Renal cortical epithelial cell (primary cell): ENCODE measurements at regions not wholly inside any gene's neighbourhood (a gene's known extent, or its start where the extent isn't known, plus 50 kb on each side); places are given as distances from the start of the nearest gene placed in this dataset.
A peak's percentile ranks its signal among the peaks of the same experiment; 100 is the strongest.
"Not testable (repeated sequence)": the region's sequence is repeated elsewhere in the genome, so short reads cannot be mapped to it uniquely, and the experiment has no call there.

Experiments
- DNase-seq: peaks from one replicate; pipeline ENCODE4 v3.0.0-alpha.2; 2011; ENCODE audit warnings: low read depth

DNA sequence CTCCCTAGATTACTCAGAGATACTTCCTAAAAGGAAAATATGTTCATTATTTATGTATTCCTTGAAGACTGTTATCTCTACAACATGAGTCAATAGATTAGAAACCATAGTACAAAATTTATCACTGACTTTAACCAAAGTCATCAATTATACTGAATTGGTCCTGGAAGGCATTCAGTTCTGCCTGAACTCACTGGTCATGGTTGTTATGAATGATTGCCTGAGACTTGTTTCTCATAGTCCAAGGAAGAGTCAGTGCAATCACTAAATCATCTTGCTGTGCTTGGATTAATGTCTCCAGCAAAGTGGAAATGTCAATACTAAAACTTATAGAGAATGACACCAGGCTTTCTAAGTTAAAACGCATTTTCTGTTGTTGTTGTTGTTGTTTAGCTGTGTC lies 878.6 kb upstream of the MANEA start:
- no peak for DNase-seq

GRCh38 chr6:94687255-94687654 lies 890.1 kb upstream of the MANEA start:
- not testable (repeated sequence) for DNase-seq

- DNase-seq: no peak
Measured at GRCh38 chr6:94683409-94683808, 893.9 kb upstream of the MANEA start.

DNA sequence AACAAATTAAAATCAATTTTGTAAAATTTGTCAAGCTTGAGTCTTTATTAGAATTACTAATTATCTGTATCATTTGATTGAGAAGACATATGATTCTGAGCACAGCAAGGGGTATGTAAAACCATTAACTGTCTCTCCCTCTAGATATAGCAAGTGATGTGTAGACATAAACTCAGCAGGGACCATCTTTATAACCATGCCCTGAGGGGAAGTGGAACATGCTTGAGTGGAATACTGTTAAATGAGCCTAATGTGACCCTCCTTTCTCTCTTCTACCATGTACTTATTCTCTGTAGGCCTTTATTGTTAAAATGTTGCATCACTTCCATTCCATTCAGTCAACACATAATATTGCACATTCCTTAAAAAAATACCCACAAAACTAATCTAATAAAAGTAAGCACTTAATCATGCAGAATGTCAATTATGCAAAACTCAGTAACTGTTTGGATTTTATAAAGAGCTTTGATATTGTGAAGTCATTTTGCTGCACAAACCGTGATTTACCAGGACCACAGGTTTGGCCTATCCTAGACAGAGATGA lies 896.6 kb upstream of the MANEA start:
- no peak for DNase-seq

GRCh38 chr6:94673251-94673650 lies 904.1 kb upstream of the MANEA start:
- DNase-seq: no peak

- no peak for DNase-seq
Measured at GRCh38 chr6:94670017-94670416, 907.3 kb upstream of the MANEA start.

DNA sequence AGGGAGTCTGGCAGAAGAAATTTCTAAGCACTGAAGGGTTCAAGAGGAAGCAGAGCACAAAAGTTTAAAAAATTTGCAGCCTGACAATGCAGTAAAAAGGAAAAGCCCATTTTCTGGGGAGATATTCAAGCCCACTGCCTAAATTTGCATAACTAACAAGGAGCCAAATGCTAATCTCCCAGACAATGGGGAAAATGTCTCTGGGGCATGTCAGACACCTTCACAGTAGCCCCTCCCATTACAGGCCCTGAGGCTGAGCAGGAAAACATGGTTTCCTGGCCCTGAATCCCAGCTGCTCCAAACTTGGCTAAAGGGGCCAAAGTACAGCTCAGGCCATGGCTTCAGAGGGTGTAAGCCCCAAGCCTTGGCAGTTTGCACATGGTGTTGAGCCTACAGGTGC lies 908.5 kb upstream of the MANEA start:
- DNase-seq: no peak

DNA sequence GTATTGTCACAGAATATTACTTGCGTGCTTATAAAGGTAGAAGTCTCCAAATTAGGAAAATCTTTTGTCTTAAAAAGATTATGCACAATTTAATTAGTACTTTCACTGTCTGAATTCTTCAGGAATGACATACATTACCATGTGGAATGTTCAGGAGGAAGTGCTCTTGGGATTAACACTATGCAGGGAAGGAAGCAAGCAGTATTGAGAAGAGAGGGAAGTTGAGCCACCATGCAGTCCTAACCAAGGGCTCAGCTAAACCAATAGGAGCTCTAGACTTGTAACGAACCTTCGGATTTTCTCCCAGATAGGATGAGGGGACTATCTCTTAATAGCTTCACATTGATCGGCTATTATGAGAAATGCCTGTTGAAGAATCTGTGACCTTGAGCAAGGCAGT lies 918.4 kb upstream of the MANEA start:
- DNase-seq: no peak

DNA sequence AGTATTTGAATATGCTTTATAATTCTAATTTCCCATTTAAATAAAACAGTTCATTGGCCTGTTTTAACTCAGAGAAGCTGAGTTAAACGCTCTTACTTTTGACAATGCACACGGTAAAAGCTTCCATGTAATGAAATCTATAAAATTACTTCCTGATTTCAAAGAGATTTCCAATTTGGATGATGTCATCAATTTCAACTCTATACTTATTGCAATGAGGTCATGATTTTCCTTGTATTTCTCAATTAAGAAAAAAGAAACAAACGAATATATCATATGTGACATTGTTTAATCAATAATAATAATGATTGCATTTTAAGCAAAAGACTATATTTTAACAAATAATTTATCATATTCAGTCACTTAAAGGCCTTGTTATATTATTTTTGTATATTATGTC lies 926.1 kb upstream of the MANEA start:
- DNase-seq: no peak

GRCh38 chr6:94645191-94645590 lies 932.1 kb upstream of the MANEA start:
- DNase-seq: no peak

DNA sequence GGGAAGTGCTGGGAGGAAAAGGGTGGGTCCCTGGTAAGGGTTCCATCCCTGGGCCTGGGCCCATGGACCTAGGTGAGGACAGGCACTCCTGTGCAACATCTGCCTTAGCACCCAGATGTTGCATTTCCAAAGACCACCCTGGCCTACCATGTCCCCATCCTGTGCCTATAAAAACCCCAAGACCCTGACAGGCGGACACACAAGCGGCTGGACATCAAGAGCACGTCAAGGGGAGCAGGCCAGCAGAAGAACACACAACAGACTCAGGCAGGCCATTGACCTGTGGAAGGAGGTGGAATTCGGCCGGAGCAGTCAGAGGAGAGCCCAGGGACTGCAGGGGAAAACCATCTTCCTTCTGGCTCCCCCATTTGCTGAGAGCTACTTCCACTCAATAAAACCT lies 937.8 kb upstream of the MANEA start:
- no peak for DNase-seq

DNA sequence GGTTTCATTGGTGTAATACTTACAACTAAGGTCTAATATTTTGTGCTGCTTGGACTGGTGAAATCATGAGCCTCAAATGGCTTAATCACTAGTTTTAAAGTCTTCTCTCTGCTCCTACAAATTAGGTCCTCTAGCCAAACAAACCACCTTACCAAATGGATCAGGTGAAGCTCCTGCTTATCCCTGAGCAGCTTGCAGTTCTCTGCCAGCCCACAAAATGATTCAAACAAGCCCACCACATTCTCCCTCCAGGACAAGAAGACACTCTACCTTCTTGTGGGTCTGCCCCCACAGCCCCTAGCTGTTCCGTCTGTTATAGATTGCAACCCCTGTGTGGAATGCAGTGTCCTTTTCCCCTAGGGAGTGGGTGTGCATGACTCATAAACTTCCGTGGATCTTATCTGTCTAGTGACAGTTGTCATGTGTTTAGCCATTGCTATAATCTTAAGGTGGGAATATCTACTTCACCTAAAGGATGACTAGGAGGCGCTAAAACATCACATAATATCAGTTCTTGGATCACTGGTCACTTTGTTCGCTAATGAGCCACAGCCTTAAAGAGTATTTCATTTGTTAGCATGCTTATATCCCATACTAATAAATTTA lies 940.5 kb upstream of the MANEA start:
- peak; percentile 19 for DNase-seq

DNA sequence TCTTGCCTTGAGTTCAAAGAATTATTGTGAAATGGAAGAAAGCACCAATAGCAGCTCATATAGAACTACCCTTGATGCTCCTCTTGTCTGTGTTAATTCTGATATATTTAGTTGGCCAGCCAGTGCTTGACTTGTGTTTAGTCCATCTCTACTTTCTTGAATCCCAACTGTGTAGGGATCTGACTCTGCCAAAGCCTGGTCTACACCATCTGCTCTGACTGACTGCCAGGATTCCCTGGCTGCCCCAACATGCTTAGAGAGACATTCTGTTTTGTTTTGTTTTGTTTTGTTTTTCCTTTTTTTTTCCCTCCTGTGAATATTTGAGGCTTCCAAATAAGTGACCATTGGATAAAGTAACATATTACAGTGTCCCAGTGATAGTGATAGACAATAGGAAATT lies 953.7 kb upstream of the MANEA start:
- DNase-seq: no peak

DNA sequence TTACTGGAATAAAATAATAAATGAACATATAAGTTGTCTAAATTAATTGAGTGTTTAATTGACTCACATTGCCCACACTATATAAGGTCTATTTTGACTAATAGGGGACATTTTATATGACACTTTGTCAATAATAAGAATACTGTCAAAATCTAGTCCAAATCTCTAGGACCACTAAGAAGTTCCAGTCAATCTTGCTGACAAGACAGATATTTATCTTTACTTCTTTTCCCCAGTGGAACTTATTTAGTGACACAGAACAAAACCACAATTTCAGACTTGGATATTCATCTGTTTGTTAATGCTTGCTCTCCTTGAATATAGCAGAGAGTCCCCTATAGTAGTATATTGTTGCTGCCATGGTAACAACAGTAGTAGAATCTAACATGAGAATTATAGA lies 954.6 kb upstream of the MANEA start:
- DNase-seq: no peak

GRCh38 chr6:94600636-94601035 lies 976.7 kb upstream of the MANEA start:
- DNase-seq: no peak

GRCh38 chr6:94597487-94597886 lies 979.8 kb upstream of the MANEA start:
- DNase-seq: no peak

- DNase-seq: no peak
Measured at GRCh38 chr6:94590416-94590815, 986.9 kb upstream of the MANEA start.

DNA sequence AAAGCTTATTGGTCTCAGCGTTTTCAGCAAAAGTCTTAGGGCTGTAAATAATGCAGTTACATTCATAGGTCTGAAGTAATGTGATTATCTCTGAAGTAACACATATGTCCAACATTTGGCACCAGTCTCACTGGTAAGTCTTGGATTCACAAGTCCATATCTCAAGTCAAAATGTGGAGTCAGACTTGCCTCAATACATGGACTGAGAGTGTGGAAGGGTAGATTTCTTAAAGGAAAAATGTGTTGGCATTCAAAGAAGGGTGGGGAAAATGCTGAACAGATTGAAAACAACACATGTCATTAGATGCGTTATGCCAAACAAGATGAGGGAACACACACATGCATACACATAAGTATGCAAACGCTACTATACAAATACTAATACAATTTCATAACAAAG lies 989.0 kb upstream of the MANEA start:
- DNase-seq: no peak

DNA sequence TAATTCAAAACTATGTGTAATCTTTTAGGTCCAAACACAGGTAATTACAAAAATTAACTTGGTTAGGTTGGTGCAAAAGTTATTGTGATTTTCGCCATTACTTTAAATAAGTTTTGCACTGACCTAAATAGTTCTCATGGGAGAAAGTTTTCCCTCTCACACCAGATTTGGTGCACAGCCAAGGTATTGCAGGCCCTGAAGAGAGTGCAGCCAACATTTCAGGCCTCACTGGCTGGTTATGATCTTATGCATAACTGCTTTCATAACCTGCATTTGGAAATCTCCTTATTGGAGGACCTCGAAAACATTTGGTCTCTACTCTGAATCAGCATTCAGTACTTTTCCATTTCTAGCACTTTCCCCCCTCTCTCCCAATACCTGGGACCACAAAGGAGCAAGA lies 993.1 kb upstream of the MANEA start:
- no peak for DNase-seq

GRCh38 chr6:94570581-94570980 lies 1006.8 kb upstream of the MANEA start:
- no peak for DNase-seq

- no peak for DNase-seq
Measured at GRCh38 chr6:94562846-94563245, 1014.5 kb upstream of the MANEA start.

DNA sequence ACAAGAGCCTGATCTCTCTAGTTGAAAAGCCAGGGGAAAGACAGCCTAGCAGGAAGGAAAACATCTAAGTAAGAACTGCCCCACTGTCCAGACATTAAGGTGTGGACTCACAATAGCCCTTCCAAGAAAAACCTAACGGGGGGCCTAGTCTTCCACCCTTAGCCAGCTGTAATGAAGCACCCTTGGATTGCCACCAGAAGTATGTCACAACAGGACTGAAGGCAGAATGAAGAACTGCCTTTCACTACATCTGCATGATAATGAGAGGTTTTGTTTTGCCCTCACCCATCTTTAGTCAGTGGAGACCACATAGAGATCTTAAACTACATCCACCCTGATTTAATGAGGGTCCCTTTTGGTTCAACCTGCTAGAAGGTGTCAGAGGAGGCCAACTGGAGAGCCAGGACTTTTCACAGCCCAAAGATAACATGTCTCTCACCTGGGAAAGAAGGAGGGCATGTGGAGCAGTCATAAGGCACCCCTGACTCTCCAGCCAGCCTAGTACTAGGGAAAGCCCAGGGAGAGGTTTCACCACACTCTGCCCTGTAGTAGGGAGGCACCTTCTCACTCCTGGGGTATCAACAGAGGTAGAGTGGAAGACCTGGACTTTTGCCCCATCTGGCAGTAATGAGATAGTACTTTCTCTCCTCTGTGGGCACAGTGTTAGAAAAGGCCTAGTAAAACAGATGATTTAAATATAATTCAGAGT lies 1017.4 kb upstream of the MANEA start:
- DNase-seq: no peak

DNA sequence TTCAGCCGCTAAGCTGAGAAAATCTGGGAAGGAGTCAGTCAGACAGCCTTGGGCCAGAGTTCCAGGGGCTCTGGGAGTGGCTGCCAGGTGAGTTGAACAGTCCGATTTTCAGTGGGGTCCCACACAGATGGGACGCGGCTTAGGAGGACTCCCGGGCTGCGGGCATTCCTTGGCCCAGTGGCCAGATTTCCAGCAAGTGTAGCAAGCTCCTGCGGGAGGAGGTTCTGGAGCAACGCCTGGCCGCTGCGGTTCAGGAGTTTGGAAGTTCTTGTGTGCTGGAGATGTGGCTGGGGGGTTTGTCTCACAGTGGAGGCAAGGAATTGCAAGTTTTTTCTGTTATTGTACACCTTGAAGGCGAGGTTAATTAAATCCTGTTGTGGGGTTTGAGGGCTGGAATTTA lies 1020.1 kb upstream of the MANEA start:
- not testable (repeated sequence) for DNase-seq

- DNase-seq: no peak
Measured at GRCh38 chr6:94548201-94548600, 1029.1 kb upstream of the MANEA start.
